ENCODE measurements at regions not wholly inside any gene's neighbourhood (a gene's known extent, or its start where the extent isn't known, plus 50 kb on each side); places are given as distances from the start of the nearest gene placed in this dataset.

GRCh38 chr14:58870961-58871360, 233.2 kb downstream of the DACT1 start:
- TF ChIP-seq ARNTL (CRISPR knock-in tag; IDR thresholded peaks at IDR 0.05; ENCODE audit: borderline replicate concordance, low read depth) (no peak), POU6F1 (CRISPR knock-in tag; IDR thresholded peaks at IDR 0.05; ENCODE audit: borderline replicate concordance, low read depth) (no peak), TSHZ2 (CRISPR knock-in tag; IDR thresholded peaks at IDR 0.05) (no peak), RARB (CRISPR knock-in tag; IDR thresholded peaks at IDR 0.05) (no peak), PATZ1 (CRISPR knock-in tag; IDR thresholded peaks at IDR 0.05; ENCODE audit: borderline replicate concordance) (no peak), CREB5 (CRISPR knock-in tag; IDR thresholded peaks at IDR 0.05; ENCODE audit: low read depth) (no peak), ZNF8 (CRISPR knock-in tag; IDR thresholded peaks at IDR 0.05) (no peak), ZNF70 (CRISPR knock-in tag; IDR thresholded peaks at IDR 0.05) (no peak), ZNF565 (CRISPR knock-in tag; conservative IDR thresholded peaks at IDR 0.05; ENCODE audit: low read depth) (no peak), CSDC2 (CRISPR knock-in tag; IDR thresholded peaks at IDR 0.05) (no peak), ESRRG (CRISPR knock-in tag; IDR thresholded peaks at IDR 0.05) (no peak), TCF4 (CRISPR knock-in tag; IDR thresholded peaks at IDR 0.05; ENCODE audit: borderline replicate concordance) (no peak)
